HG02610 (cell line): ENCODE measurements at regions not wholly inside any gene's neighbourhood (a gene's known extent, or its start where the extent isn't known, plus 50 kb on each side); places are given as distances from the start of the nearest gene placed in this dataset.
"Not testable (repeated sequence)": the region's sequence is repeated elsewhere in the genome, so short reads cannot be mapped to it uniquely, and the experiment has no call there.

Source experiments
- ATAC-seq: cut with Tn5 transposase; IDR thresholded peaks from one replicate; pipeline ENCODE4 v1.9.1; 2021; ENCODE audit warnings: mild to moderate bottlenecking, moderate library complexity; ENCODE audit not compliant: unreplicated experiment

DNA sequence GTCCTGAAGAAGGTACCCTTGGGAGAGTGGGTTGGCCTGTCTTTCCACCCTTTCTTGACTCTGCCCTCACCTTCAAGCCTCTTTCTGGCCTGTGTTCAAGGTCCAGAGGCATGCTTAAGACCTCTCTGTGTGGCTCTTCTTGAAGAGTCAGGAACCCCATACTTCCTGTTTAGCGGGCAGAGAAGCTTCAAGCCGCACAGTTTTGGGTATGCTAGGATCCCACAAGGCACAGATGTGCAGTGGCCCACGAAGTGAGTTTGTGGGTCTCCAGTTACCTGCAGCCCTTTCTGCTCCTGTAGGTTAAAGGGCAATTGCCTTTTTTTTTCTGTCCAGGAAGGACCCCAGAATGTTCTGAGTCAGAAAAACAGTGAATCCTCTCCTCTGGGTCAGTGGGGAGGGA is 87.4 kb upstream of the FCGR1A start:
- ATAC-seq = not testable (repeated sequence)

DNA sequence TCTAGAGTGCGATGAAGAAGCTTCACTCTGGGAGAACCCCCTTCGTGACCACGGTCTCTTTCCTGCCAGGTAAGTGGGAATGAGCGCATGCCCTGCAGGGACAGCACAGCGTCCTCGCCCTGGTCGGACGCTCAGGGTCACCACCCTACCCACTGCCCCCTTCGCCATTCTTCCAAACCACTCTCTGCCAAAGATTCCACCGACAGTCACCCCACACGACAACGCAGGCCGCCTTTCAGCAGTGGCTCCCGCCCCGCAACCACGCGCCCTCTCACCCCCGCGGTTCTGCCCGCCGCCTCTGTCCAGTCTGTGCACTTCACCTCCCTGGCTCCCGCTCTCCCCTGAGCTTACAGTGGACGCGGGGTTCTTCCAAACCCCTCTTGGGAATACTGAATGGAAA is 82.3 kb upstream of the FCGR1A start:
- not testable (repeated sequence) for ATAC-seq

- ATAC-seq = not testable (repeated sequence)
Observed at GRCh38 chr1:149700677-149701567, 81.6 kb upstream of the FCGR1A start.

DNA sequence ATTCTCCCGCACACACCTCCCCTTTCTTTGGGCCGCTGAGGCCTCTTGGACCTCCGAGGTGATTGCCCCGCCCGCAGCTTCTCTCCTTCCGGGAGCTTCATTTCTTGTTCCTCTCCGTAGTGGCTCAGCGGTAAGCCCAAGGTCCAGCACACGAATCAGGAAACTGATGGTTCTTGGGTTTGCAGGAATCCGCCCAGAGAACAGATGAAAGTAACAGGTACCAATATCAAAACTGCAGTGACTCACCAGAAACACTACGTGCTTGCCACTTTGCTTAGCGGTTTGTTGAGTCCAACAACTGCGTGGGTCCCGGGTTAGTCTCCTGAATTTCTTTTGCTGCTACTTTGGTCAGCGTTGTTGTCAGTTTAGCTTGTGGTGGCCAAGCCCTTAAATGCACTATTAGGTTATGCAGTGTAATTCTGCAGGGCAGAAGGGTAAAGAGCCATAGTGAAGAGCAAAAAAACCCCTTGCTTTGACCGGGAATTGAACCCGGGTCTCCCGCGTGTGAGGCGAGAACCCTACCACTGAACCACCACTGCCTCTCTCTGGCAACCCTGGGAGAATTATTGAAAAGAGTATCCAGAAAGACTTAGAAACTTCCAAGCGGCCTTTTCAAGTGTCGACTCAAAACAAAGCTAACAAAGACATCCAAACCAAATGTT is 74.2 kb upstream of the FCGR1A start:
- ATAC-seq = peak; percentile 94

GRCh38 chr1:149711651-149712050 is 70.8 kb upstream of the FCGR1A start:
- not testable (repeated sequence) for ATAC-seq

DNA sequence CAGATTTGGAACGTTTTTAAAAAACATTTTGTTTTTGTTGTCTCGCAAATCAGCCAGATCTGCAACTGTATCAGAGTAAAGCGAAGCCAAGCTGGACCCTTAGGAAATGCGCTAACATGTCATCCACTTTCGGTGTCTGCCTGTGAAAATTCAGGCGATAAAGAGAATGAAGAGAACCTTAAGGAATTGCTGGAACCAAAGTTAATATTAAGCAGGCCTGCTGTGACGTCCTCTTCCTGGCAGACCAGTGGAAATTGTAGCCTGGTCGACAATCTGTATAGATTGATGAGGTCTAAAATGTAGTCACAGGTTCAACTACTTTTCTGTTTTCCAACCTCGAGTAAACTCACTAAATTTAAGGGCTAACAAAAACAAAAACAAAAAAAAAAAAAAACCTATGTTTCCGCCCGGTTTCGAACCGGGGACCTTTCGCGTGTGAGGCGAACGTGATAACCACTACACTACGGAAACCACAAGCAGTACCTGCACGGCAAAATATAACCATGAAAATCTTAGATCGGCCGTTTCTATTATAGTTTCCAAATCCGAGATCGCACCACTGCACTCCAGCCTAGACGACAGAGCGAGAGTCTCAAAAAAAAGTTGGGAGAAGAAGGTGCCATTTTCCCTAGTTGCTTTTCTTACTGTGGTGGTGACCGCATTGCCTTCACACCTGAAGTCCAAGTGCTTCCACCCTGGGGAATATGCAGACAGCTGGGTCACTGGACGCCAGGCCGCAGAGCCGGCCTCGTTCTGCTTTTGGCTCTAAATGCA is 70.2 kb upstream of the FCGR1A start:
- not testable (repeated sequence) for ATAC-seq

- not testable (repeated sequence) for ATAC-seq
Observed at GRCh38 chr1:149713513-149713912, 69.0 kb upstream of the FCGR1A start.

DNA sequence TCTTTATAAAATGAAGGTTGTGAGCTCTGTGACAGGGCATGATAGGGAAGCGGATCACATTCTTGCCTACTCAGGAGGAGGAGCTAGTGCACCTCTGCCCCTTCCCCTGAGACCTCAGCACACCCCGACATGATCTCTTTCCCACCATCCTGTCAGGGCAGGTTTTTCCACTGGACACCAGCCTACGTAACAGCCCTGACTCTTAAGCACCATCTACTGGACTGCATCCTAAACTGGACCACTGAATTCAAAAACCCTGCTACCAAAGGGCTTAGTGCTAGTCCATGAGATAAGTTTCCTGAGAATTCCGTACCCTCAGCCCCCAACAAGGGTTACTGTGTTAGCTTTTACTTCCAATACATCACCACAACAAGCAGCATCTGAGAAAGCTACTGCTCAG is 68.5 kb upstream of the FCGR1A start:
- ATAC-seq = not testable (repeated sequence)

GRCh38 chr1:149724618-149725302 is 57.7 kb upstream of the FCGR1A start:
- ATAC-seq = not testable (repeated sequence)

DNA sequence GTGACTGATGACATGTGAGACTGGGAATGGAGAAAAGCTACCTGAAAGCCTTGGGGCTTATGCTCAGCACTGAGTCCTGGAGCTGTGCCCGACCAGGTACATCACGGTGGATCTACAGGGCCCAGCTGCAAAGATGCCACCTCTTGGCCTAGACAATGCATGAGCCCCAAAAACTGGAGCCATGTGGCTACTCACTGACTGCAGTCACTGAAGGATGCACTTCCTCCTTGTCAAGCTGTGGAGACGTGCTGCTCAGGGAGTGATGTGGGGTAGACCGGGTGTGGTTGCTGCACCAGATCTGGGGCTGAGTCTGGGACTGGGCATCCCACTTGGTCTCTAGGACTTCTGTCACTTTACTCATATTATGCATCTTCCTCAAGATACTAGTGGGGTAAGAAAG is 55.8 kb upstream of the FCGR1A start:
- ATAC-seq = not testable (repeated sequence)

- not testable (repeated sequence) for ATAC-seq
Observed at GRCh38 chr1:149728598-149728997, 53.9 kb upstream of the FCGR1A start.
